ENCODE measurements at regions not wholly inside any gene's neighbourhood (a gene's known extent, or its start where the extent isn't known, plus 50 kb on each side); places are given as distances from the start of the nearest gene placed in this dataset.
"Not testable (repeated sequence)": the region's sequence is repeated elsewhere in the genome, so short reads cannot be mapped to it uniquely, and the experiment has no call there.

GRCh38 chr7:22066522-22066921 lies 120.8 kb upstream of the CDCA7L start:
- no peak for DNase-seq

- DNase-seq: no peak
Observed at GRCh38 chr7:22064816-22065215, 119.1 kb upstream of the CDCA7L start.

GRCh38 chr7:22061775-22062174 lies 116.1 kb upstream of the CDCA7L start:
- no peak for DNase-seq

GRCh38 chr7:22060863-22061262 lies 115.2 kb upstream of the CDCA7L start:
- DNase-seq: no peak

GRCh38 chr7:22060197-22060596 lies 114.5 kb upstream of the CDCA7L start:
- no peak for DNase-seq

- DNase-seq: no peak
Observed at GRCh38 chr7:22055226-22055625, 109.5 kb upstream of the CDCA7L start.

- DNase-seq: no peak
Observed at GRCh38 chr7:22052674-22053365, 107.1 kb upstream of the CDCA7L start.

- no peak for DNase-seq
Observed at GRCh38 chr7:22051886-22052673, 106.4 kb upstream of the CDCA7L start.

GRCh38 chr7:22049766-22050500 lies 104.2 kb upstream of the CDCA7L start:
- no peak for DNase-seq

- no peak for DNase-seq
Observed at GRCh38 chr7:22043367-22043766, 97.7 kb upstream of the CDCA7L start.

GRCh38 chr7:22040923-22041595 lies 95.4 kb upstream of the CDCA7L start:
- DNase-seq: no peak

- no peak for DNase-seq
Observed at GRCh38 chr7:22039670-22040069, 94.0 kb upstream of the CDCA7L start.

- DNase-seq: not testable (repeated sequence)
Observed at GRCh38 chr7:22032356-22032755, 86.7 kb upstream of the CDCA7L start.

GRCh38 chr7:22028656-22029055 lies 83.0 kb upstream of the CDCA7L start:
- not testable (repeated sequence) for DNase-seq

- no peak for DNase-seq
Observed at GRCh38 chr7:22027475-22027874, 81.8 kb upstream of the CDCA7L start.

GRCh38 chr7:22025983-22026382 lies 80.3 kb upstream of the CDCA7L start:
- DNase-seq: no peak

GRCh38 chr7:22025075-22025474 lies 79.4 kb upstream of the CDCA7L start:
- no peak for DNase-seq

- no peak for DNase-seq
Observed at GRCh38 chr7:22019931-22020330, 74.2 kb upstream of the CDCA7L start.

GRCh38 chr7:22016507-22016906 lies 70.8 kb upstream of the CDCA7L start:
- DNase-seq: no peak

GRCh38 chr7:22013711-22014110 lies 68.0 kb upstream of the CDCA7L start:
- DNase-seq: no peak

GRCh38 chr7:22008683-22009082 lies 63.0 kb upstream of the CDCA7L start:
- no peak for DNase-seq

- DNase-seq: no peak
Observed at GRCh38 chr7:22008087-22008486, 62.4 kb upstream of the CDCA7L start.

GRCh38 chr7:22005151-22005550 lies 59.5 kb upstream of the CDCA7L start:
- DNase-seq: no peak
